ENCODE measurements at regions not wholly inside any gene's neighbourhood (a gene's known extent, or its start where the extent isn't known, plus 50 kb on each side); places are given as distances from the start of the nearest gene placed in this dataset.
"Not testable (repeated sequence)": the region's sequence is repeated elsewhere in the genome, so short reads cannot be mapped to it uniquely, and the experiment has no call there.

DNA sequence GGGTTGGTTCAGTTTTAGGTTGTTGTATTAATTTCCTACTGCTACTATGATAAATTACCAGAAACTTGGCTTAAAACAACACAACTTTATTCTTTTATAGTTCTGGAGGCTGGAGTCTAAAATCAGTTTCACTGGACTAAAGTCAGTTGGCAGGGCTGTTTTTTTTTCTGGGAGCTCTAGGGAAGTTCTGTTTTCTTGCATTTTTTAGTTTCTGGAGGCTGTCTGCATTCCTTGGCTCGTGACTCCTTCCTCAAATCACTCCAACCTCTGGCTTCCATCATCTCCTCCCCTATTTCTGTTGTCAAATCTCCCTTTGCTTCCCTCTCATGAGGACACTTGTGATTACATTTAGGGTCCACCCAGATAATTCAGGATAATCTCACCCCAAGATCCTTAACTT, 51.3 kb upstream of the SUB1 start:
- no peak for DNase-seq (ENCODE audit: low read depth)

DNA sequence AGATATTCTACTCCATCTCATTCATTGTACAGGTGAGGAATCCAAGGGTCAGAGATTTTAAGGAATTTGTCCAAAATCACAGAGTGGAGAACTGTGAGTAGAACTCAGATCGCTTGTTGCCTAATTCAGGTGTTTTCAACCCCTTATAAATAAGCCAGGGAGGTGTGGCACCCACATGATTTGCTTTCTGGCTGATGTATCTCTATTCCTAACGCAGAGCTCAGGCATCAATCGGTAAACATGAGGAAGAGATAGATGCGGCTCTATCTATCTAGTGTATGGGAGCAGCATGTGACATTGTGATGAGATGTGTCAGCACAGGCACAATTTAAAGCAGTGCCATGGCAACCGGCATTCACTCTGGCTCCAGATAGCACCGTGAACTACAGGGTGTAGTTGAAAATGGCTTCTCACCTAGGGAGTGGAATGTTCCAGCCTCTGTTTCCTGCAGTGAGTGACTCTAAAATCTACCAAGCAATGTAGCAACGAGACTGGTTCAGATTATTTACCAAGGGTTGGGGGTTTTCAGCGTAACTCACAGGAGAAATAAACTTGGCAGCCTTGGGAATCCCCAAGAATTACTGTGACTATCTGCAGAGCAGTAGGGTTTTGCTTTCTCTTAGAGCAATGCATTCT, 53.4 kb upstream of the SUB1 start:
- DNase-seq (ENCODE audit: low read depth): peak; percentile 54

DNA sequence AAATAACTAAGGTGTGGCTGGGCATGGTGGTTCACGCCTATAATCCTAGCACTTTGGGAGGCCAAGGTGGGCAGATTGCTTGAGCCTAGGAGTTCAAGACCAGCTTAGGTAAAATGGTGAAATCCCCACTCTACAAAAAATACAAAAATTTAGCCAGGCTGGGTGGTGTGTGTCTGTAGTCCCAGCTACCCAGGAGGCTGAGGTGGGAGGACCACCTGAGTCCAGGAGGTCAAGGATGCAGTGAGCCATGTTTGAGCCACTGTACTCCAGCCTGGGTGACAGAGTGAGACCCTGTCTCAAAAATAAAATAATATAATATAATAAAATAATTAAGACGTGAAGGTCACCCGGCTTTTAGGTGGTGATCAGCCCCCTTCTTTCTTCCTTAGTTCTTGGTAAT, 58.0 kb upstream of the SUB1 start:
- not testable (repeated sequence) for DNase-seq (ENCODE audit: low read depth)

GRCh38 chr5:32526810-32527209, 58.5 kb upstream of the SUB1 start:
- DNase-seq (ENCODE audit: low read depth): no peak

DNA sequence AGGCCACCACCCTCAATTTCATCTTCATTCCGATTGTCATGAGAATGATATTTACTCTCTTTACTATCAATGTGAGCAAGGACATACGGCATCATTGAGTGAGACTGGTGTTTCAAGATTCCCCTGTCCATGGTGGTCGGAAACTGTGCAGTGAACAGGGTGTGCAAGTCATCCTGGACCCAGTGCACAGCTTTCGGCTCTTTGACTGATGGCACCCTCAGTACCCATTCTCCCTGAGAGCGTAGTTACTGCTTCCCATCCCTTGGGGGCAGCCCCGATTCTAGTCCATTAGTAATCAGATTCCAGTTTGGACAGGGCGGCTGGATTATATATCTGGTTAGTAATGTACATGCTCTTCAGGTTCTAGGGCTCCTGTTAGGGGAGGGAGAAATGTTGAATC, 61.7 kb upstream of the SUB1 start:
- DNase-seq (ENCODE audit: low read depth): no peak

- peak; percentile 31 for DNase-seq (ENCODE audit: low read depth)
These were observed 62.8 kb upstream of the SUB1 start for GRCh38 chr5:32522429-32523143.

GRCh38 chr5:32521481-32521880, 63.9 kb upstream of the SUB1 start:
- DNase-seq (ENCODE audit: low read depth): no peak

DNA sequence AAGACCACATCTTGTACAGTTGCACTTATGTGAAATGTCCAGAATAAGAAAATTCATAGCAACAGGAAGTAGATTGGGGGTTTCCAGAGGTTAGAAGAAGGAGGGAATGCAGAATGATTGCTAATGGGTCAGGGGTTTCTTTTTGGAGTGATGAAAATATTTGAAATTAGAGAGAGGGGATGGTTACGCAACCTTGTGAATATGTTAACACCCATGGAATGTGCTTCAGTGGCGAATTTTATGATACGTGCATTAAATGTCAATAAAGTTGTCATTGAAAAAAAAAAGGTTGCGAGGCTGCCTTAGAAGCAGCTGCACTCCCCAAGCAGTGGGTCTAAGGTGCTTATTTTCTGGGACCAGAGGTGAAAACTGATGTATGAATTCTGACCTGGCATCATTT, 64.4 kb upstream of the SUB1 start:
- no peak for DNase-seq (ENCODE audit: low read depth)

- DNase-seq (ENCODE audit: low read depth): no peak
These were observed 65.0 kb upstream of the SUB1 start for GRCh38 chr5:32520356-32520755.

- DNase-seq (ENCODE audit: low read depth): no peak
These were observed 65.8 kb upstream of the SUB1 start for GRCh38 chr5:32519508-32519907.

- no peak for DNase-seq (ENCODE audit: low read depth)
These were observed 70.3 kb upstream of the ZFR start for GRCh38 chr5:32514806-32515205.

GRCh38 chr5:32512926-32513325, 68.4 kb upstream of the ZFR start:
- DNase-seq (ENCODE audit: low read depth): no peak

DNA sequence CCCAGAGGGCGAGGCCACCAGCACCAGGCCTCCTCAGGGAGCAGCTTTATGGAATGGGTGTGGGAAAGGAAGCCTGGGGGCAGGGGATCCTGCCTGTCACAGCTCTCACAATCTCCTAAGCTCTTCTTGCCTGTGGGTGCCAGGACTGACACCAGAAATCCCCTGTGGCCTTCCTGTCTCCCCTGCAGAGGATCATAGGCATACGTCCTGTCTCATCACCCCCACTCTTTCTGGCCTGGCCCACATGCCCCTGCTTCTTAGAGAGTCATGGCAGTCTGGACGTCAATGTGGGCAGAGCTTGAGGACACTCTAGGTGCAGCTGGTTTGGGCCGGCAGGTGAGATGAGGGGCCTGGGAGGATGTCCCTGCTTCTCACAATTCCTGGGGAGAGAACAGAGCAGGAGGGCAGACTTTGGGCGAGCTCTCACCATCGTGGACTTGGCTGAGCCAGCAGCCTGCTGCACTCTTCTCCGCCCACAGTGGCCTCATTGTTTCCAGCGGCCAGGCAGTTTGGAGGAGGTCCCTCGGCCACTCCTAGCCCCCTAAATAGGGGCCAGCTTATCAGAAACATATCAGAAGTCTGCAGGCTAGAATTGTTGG, 67.3 kb upstream of the ZFR start:
- no peak for DNase-seq (ENCODE audit: low read depth)

DNA sequence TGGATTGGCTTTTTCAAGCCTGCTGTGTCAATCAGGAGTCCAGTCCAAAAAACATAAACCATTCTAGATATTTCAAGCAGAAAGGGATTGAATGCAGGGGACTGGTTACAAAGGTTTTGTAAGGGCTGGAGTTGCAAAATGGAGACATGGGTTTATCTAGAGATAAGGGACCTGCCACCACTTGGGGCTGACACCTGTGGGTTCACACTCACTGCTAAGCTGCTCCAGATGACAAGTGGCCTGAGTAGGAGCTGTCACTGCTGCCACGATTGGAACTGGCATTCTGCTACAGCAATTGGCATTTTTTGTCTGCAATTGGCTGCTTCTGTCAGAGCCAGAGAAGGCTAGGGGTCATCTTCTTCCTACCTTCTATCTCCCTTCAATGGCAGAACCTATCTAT, 66.3 kb upstream of the ZFR start:
- DNase-seq (ENCODE audit: low read depth): no peak

- no peak for DNase-seq (ENCODE audit: low read depth)
These were observed 64.6 kb upstream of the ZFR start for GRCh38 chr5:32508806-32509805.

DNA sequence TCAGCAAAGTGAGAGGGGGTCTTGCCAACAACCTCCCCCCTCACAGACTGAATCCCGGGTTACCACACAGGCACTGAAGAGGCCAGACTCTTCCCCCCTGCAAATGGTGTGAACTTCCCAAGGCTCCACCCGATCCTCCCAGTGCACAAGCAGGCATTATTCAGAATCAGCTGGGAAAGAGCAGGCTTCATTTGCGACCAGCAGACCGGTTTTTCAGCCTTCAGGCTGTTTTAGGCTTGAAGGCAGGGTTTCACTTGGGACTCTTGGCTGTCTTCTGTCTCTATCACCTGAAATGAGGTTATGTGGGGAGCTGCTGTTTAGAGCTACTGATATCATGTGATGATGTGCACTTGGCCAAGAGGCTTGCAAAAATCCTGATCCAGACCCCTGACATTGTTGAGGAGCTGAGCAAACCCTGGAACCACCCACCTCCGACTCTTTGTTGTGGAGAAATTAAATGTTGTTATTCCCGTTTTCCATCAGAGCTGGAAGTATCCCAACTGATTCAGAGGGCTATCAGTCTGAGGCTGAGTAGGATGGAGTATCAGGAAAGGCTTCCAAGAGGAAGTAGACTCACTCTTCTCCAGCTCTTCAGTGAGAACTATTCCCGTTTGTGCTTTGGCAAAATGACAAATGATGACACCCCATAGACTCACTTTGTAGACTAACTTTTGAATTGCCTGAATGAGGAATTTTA, 63.3 kb upstream of the ZFR start:
- DNase-seq (ENCODE audit: low read depth): no peak

- DNase-seq (ENCODE audit: low read depth): no peak
These were observed 62.3 kb upstream of the ZFR start for GRCh38 chr5:32506799-32507198.

DNA sequence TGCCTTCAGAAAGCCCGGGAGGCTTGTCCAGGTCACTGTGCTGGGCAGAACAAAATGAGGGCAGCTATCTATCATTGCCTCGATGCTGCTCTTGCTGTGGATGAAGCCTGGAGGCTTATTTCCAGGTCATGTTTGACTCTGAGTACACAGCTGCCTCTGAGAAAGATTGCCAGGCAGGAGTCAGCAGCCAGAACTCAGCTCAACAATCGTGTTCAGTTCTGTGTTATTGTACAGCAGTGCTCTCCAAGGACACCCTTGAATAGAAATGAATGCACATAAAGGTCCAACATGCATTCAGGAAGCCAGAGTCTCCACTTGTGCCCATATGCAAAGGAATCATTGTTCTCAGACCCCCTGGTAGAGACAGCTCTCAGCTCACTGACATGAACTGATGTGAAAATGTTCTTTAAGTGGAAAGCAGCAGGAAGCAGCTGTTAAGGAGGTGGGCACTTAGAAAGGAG, 61.7 kb upstream of the ZFR start:
- DNase-seq (ENCODE audit: low read depth): no peak

DNA sequence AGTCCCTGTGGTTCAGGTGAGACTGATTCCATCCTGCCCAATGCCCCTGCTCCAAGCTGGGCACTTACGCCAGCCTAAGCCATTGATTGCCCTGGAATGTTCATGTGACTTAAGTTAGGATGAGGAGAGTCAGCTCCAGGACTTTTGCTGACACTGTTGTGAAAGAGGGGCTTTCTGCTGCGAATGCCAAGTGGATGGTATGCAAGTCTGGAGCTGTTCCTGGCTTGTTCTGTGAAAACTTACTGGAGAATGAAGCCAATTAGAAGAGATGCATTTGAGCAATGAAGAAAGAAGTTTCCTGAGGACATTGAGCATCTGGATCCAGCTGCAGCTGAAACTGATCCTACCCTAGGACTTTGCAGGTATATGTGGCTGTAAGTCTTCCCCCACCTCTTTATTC, 61.2 kb upstream of the ZFR start:
- DNase-seq (ENCODE audit: low read depth): no peak

DNA sequence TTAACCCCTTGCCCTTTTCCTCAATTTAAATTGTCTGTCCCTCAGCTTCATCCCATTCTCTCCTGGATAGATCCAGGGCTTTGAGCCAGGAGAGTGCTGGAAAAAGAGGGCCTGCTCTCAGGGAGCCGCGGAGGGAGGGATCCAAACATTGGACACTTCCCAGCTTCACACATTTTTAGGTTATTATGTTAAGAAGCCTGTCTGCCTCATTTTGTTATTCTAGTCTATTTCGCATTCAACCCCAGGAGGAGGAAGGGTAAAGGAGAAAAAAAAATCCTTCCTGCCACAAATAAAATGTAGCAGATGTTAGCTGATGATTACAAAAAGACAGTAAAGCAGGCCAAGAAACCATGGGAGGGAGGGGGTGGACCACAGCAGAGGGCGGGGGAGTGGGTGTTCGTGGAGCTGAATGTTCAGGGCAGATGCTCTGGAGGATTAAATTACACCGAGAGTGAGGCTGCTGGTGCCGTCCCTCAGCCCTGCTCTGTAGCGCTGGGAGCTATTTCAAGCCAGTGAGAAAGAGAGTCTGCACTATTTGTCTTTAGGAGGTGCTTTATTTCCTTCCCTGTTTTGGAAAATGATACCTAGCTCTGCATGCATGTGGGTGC, 60.6 kb upstream of the ZFR start:
- DNase-seq (ENCODE audit: low read depth): no peak

DNA sequence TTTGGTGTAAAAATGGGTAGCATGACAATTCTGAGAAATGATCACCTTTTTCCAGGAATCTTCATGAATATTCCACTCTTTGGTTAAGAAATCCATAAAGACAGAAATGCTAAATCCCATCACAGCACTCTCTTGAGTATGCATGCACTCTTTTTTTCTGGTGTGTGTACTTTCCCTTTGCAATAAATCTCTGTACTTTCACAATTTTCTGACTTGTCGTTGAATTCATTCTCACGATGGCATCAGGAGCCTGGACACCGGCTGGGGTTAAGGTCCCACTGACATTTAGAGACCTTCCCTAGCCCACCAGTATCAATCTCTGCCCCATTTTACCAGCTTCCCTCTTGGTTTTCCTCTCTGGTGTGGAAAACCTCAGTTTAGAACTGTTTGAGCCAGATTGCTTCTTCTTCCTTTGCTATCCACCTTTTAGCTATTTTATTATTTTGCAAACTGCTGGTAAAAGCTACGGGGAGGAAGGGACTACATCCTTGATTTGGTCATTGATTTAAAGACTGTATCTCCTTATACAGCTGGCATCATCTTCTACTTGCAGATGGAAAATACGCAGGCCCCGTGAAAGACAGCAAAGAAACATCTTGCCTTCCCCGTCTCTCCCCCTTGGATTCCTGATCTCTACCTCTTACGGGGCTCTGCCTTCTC, 59.9 kb upstream of the ZFR start:
- no peak for DNase-seq (ENCODE audit: low read depth)

Data from T-helper 22 cell (primary cell).